HG02610 (cell line): ENCODE measurements at regions not wholly inside any gene's neighbourhood (a gene's known extent, or its start where the extent isn't known, plus 50 kb on each side); places are given as distances from the start of the nearest gene placed in this dataset.

Experiments used
- ATAC-seq: cut with Tn5 transposase; IDR thresholded peaks from one replicate; pipeline ENCODE4 v1.9.1; 2021; ENCODE audit warnings: mild to moderate bottlenecking, moderate library complexity; ENCODE audit not compliant: unreplicated experiment

GRCh38 chr3:159904911-159905310 lies 83.7 kb upstream of the IL12A start:
- ATAC-seq, result no peak

GRCh38 chr3:159907828-159908227 lies 80.8 kb upstream of the IL12A start:
- peak; percentile 29 for ATAC-seq

- peak; percentile 83 for ATAC-seq
Observed at GRCh38 chr3:159910991-159911663, 77.5 kb upstream of the IL12A start.

GRCh38 chr3:159911664-159912037 lies 77.0 kb upstream of the IL12A start:
- no peak for ATAC-seq

GRCh38 chr3:159913712-159914414 lies 74.8 kb upstream of the IL12A start:
- no peak for ATAC-seq

- ATAC-seq, result no peak
Observed at GRCh38 chr3:159914426-159914825, 74.2 kb upstream of the IL12A start.

- no peak for ATAC-seq
Observed at GRCh38 chr3:159916052-159916451, 72.6 kb upstream of the IL12A start.

- no peak for ATAC-seq
Observed at GRCh38 chr3:159917141-159917540, 71.5 kb upstream of the IL12A start.

GRCh38 chr3:159919873-159920272 lies 68.8 kb upstream of the IL12A start:
- peak; percentile 84 for ATAC-seq

- no peak for ATAC-seq
Observed at GRCh38 chr3:159922193-159922840, 66.3 kb upstream of the IL12A start.

- ATAC-seq, result peak; percentile 87
Observed at GRCh38 chr3:159922861-159923312, 65.7 kb upstream of the IL12A start.

- no peak for ATAC-seq
Observed at GRCh38 chr3:159923336-159923735, 65.3 kb upstream of the IL12A start.

GRCh38 chr3:159923956-159924355 lies 64.7 kb upstream of the IL12A start:
- no peak for ATAC-seq

GRCh38 chr3:159924411-159924810 lies 64.2 kb upstream of the IL12A start:
- ATAC-seq, result no peak

GRCh38 chr3:159925248-159925647 lies 63.4 kb upstream of the IL12A start:
- no peak for ATAC-seq

GRCh38 chr3:159926573-159926972 lies 62.1 kb upstream of the IL12A start:
- ATAC-seq, result no peak

GRCh38 chr3:159928071-159928491 lies 60.6 kb upstream of the IL12A start:
- ATAC-seq, result no peak

GRCh38 chr3:159928666-159929065 lies 60.0 kb upstream of the IL12A start:
- no peak for ATAC-seq

- peak; percentile 92 for ATAC-seq
Observed at GRCh38 chr3:159929171-159930141, 59.2 kb upstream of the IL12A start.

GRCh38 chr3:159934216-159934615 lies 54.4 kb upstream of the IL12A start:
- no peak for ATAC-seq

GRCh38 chr3:159936541-159936940 lies 52.1 kb upstream of the IL12A start:
- ATAC-seq, result no peak
